Testis (tissue), 2 donors: ENCODE measurements at regions not wholly inside any gene's neighbourhood (a gene's known extent, or its start where the extent isn't known, plus 50 kb on each side); places are given as distances from the start of the nearest gene placed in this dataset.

ENCODE experiments used
- POLR2A ChIP-seq: fragments of 450-650 bp; IDR thresholded peaks from one replicate; pipeline ENCODE4 v1.6.1; 2017; ENCODE audit warnings: antibody characterized with exemption, mild to moderate bottlenecking, moderate library complexity
- TF ChIP-seq, protein P1 (sequence below), 3 experiments: fragments of 450-650 bp in 2 of 3; fragments of 200-600 bp in 1 of 3; sonication (generic) in 1 of 3; IDR thresholded peaks; one replicate each; pipeline ENCODE4 v1.5.1; 2016 to 2019; ENCODE audit warnings: antibody characterized with exemption in 3 of 3, mild to moderate bottlenecking in 2 of 3, moderate library complexity in 1 of 3

DNA sequence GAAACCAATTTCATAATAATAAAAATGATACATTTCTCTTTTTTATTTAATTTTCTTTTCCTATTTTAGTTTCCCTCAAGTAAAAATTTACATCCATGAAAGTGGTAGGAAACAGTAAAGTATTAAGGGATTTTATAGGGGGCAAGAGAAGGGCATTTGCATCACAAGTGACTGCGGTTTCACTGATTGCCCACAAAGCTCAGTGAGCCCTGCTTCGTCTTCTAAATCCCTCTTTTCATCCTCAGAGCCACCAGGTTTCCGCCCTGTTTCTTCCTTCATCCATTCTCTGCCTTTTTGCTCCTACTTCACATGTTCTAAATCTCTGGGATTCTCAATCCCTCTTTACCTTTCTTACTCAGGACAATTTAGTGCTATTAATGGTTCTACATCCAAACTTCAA, 491.4 kb downstream of the LRRC70 start:
- no peak for TF ChIP-seq POLR2A
- TF ChIP-seq, protein P1, sequence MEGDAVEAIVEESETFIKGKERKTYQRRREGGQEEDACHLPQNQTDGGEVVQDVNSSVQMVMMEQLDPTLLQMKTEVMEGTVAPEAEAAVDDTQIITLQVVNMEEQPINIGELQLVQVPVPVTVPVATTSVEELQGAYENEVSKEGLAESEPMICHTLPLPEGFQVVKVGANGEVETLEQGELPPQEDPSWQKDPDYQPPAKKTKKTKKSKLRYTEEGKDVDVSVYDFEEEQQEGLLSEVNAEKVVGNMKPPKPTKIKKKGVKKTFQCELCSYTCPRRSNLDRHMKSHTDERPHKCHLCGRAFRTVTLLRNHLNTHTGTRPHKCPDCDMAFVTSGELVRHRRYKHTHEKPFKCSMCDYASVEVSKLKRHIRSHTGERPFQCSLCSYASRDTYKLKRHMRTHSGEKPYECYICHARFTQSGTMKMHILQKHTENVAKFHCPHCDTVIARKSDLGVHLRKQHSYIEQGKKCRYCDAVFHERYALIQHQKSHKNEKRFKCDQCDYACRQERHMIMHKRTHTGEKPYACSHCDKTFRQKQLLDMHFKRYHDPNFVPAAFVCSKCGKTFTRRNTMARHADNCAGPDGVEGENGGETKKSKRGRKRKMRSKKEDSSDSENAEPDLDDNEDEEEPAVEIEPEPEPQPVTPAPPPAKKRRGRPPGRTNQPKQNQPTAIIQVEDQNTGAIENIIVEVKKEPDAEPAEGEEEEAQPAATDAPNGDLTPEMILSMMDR (IDR thresholded peaks at IDR 0.05): no peak
